T-helper 2 cell treated with Interferon-gamma antibody and Interleukin-4, amounts not matched to agents 5 μg/mL and 100 μg/mL, for 36 hours (primary cell): ENCODE measurements at regions not wholly inside any gene's neighbourhood (a gene's known extent, or its start where the extent isn't known, plus 50 kb on each side); places are given as distances from the start of the nearest gene placed in this dataset.

Experiments
- DNase-seq: peaks from one replicate; pipeline ENCODE4 v3.0.0; 2021; ENCODE audit warnings: low spot score
- H3K27ac Mint-ChIP-seq: one replicate; pipeline ENCODE4 v1.8.0; 2021; ENCODE audit warnings: mild to moderate bottlenecking, mixed read lengths
- H3K27me3 Mint-ChIP-seq: one replicate; pipeline ENCODE4 v1.8.0; 2021; ENCODE audit warnings: low read depth, mixed read lengths
- H3K36me3 Mint-ChIP-seq: one replicate; pipeline ENCODE4 v1.8.0; 2021; ENCODE audit warnings: low read depth, mixed read lengths
- H3K4me1 Mint-ChIP-seq: one replicate; pipeline ENCODE4 v1.8.0; 2021; ENCODE audit warnings: low read depth, mixed read lengths
- H3K4me3 Mint-ChIP-seq: one replicate; pipeline ENCODE4 v1.8.0; 2022; ENCODE audit warnings: mild to moderate bottlenecking, moderate library complexity, mixed read lengths
- H3K9me3 Mint-ChIP-seq: one replicate; pipeline ENCODE4 v1.8.0; 2021; ENCODE audit warnings: mixed read lengths

DNA sequence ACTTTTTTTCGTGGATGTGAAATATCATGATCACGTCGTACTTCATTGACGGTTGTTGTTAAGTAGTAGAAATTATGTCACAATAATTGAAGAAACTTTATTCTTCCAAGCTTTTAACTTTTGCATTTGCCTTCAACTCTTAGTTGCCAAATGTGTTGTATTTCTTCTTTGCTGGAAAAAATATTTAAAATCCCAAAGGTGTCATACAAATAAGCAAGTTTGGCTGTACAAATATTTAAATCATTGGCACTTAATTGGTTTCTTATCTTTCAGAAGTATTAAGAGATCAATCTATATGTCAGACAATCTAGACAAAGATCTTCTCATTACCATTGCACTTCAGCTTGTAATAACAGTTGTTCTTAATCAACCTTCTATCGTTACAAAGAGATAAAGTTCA is 204.0 kb upstream of the HDAC4 start:
- H3K4me1 Mint-ChIP-seq, result peaks cover 7% of the 10 kb centered on the region
- no peak overlapping the region for H3K4me3 Mint-ChIP-seq
- no peak overlapping the region for H3K27ac Mint-ChIP-seq
- H3K27me3 Mint-ChIP-seq, result peaks cover 33% of the 10 kb centered on the region
- peaks cover 1% of the 10 kb centered on the region for H3K36me3 Mint-ChIP-seq
- no peak for DNase-seq
- H3K9me3 Mint-ChIP-seq, result no peaks in the 10 kb centered on the region

DNA sequence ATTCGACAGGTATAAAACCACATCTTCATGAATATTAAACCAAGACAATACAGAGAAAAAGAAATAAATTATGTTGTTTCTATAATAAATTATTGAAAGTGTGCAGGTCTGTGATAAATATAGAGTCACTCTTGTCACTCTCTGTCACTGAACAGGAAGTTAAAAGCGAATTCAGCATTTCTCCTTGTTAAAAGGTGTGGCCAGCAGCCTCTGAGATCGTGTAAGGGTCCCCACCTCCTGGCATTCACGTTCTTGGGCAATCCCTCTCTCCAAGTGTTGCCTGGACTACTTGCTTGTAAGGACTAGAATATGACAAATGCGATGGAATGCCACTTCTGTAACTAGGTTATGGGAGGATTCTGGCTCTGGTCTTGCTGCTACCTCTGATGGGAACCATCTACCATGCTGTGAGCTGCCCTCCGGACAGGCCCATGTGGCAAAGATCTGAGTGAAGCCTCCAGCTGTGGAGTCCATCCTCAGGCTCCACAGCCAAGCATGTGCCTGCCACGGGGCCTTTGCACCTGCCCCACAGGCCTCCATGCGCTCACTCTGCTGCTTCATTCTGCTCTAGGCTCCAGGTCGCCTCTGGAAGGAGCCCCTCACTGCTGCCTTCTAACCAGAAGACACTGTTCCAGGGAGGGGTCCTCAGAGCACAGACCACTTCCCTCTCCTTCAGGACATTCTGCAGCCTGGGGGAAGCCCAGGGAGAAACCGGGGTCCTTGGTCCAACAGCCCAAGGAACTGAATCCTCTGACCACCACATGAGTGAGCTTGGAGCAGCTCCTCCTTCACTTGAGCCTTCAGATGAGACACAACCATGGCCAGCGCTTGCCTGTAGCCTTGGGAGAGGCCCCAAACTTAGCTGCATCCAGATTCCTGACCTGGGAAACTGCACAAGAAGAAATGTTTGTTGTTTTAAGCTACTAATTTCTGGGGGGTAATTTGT is 202.9 kb upstream of the HDAC4 start:
- no peak for DNase-seq
- Mint-ChIP-seq H3K4me1 (peaks cover 7% of the 10 kb centered on the region), H3K4me3 (no peak overlapping the region), H3K36me3 (peaks cover 1% of the 10 kb centered on the region), H3K27ac (no peak overlapping the region), H3K9me3 (no peaks in the 10 kb centered on the region), H3K27me3 (peaks cover 31% of the 10 kb centered on the region)

DNA sequence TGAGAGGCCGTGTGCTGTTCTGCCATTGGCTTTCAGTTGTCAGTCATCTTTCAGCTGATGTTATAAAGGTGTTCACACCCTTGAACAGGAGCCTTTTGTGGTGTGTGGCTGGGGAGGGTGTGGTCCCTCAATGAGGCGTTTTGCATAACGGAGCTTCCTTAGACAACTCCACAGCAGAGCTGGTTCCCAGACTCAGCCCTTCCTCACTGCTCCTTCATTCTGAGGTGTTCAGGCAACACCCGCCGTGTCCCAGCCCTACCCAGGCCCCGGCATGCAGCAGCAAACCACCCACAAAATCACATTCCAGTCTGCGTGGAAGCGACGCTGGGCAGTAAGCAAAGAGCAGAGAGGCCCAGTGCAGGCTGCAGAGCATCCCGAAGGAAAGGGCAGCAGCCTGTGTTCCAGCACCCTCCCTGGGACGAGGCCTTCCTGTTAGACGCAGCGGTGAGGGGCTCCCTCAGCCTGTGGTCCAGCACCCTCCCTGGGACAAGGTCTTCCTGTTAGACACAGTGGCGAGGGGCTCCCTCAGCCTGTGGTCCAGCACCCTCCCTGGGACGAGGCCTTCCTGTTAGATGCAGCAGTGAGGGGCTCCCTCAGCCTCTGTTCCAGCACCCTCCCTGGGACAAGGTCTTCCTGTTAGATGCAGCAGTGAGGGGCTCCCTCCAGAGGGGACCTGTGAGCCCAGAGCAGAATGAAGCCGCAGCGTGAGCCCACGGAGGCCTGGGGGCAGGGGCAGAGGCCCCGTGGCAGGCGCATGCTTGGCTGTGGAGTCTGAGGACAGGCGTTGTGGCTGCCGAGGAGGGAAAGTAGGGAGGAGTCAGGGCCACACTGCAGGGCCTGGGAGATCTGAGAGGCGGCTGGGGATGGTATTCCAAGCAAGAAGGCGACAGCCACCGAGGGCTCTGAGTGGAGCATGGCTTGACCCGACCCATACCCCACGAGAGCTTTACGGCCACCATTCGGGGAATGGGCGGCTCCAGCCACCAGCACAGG is 201.8 kb upstream of the HDAC4 start:
- peak overlapping the region; percentile 87 for H3K27ac Mint-ChIP-seq
- DNase-seq, result no peak
- peaks cover 1% of the 10 kb centered on the region for H3K36me3 Mint-ChIP-seq
- H3K4me1 Mint-ChIP-seq, result peaks cover 11% of the 10 kb centered on the region
- peak overlapping the region; percentile 32 for H3K4me3 Mint-ChIP-seq
- no peaks in the 10 kb centered on the region for H3K9me3 Mint-ChIP-seq
- peaks cover 29% of the 10 kb centered on the region for H3K27me3 Mint-ChIP-seq

DNA sequence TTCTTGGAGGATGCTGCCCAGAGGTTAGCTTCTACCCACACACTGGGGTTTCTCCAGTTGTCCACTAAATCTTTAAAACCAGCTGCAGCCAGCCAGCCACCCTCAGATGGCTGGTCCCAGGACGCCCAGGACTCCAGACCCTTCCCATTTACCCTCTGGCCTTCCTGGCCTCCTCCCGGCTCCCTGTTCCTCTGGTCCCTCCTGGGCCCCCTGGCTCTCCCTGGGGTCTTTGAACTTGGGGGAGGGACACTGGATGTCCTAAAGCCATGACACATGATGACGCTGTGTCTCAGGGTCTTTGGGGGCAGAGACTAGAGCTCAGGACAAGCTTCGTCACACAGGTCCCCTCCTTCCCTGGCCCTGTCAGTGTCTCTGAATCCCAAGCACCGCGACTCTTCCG is 201.1 kb upstream of the HDAC4 start:
- no peaks in the 10 kb centered on the region for H3K9me3 Mint-ChIP-seq
- peaks cover 1% of the 10 kb centered on the region for H3K36me3 Mint-ChIP-seq
- peak overlapping the region; percentile 32 for H3K4me3 Mint-ChIP-seq
- DNase-seq, result no peak
- H3K27ac Mint-ChIP-seq, result peak overlapping the region; percentile 87
- peaks cover 11% of the 10 kb centered on the region for H3K4me1 Mint-ChIP-seq
- peaks cover 25% of the 10 kb centered on the region for H3K27me3 Mint-ChIP-seq

DNA sequence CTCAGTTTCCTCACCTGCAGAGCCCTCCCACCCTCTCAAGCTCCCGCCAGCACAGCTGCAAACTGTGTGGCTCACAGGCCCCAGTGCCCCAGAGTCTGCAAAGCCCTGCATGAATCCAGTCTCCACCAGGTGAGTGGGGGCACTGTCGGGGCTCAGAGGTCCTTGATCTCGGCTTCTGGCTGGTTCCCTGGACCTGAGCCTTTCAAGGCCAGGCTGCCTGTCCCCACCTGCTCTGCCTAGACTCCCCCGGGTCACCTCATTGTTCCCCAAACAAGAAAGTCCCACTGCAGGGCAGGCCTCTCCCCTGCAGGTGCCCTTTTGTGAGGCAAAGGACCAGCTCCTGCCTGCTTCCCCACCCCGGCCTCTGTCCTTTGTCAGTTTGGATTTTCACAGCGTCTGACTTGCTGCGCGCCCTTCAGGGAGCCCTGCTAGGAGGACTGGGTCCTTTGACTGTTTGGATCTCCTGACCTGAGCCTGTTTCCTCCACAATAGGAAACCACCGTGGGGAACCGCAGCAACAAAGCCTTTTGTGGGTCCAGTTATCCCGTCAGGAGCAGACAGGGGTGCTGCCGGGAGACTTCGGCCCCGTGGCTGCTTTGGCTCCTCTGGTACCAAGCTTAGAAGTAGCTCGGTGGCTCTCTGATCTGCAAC is 200.5 kb upstream of the HDAC4 start:
- H3K4me3 Mint-ChIP-seq, result no peak overlapping the region
- H3K36me3 Mint-ChIP-seq, result peaks cover 1% of the 10 kb centered on the region
- DNase-seq, result no peak
- peaks cover 22% of the 10 kb centered on the region for H3K27me3 Mint-ChIP-seq
- no peak overlapping the region for H3K27ac Mint-ChIP-seq
- peaks cover 11% of the 10 kb centered on the region for H3K4me1 Mint-ChIP-seq
- no peaks in the 10 kb centered on the region for H3K9me3 Mint-ChIP-seq

DNA sequence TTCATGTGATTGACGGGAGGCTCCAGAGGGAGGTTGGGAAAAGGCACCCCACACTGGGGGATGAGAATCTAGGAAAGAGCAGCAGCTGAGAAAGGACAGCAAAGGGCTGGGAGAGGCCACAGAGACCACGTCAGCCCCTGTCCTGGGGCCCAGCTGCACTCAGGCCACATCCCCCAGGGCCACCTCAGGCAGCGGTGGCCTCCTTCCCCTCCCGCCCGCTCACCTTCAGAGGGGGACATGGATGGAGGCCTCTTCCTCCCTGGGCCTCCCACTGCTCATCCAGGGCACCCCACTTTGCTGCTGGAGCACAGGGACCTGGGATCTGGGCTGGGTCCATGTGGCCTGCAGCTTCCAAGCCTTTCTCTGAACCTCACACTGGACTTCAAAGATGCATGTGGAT is 199.8 kb upstream of the HDAC4 start:
- no peak overlapping the region for H3K27ac Mint-ChIP-seq
- H3K4me1 Mint-ChIP-seq, result peaks cover 11% of the 10 kb centered on the region

DNA sequence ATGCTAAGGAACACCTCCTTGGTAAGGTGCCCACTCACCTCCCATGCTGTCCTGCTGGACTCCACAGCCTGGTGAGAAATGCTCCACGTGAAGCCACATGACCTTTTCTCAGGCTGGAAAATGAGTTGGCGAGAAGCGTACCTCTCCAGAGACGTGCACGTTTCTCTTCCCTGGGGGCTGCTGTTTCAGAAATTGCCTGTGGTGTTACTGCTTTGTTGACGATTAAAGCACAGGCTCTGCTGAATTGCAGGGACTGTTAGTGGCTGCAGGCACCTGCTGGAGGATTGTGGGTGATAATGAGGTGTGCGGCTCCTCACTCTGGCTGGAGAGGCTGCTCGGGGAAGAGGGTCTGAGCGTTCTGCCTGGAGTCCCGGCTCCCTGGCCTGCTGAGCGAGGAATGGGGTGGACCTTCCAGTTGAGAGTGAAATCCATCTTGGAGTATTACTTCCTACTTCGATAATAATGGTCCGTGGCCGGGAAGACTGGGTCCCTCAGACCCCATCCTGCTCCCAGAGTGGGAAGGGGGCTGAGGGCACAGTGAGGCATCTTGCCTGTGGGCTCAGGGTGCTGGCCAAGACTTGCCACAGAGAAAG is 199.3 kb upstream of the HDAC4 start:
- no peak overlapping the region for H3K27ac Mint-ChIP-seq
- no peaks in the 10 kb centered on the region for H3K9me3 Mint-ChIP-seq
- peaks cover 1% of the 10 kb centered on the region for H3K36me3 Mint-ChIP-seq
- DNase-seq, result no peak
- peaks cover 11% of the 10 kb centered on the region for H3K27me3 Mint-ChIP-seq
- H3K4me3 Mint-ChIP-seq, result no peak overlapping the region
- peaks cover 11% of the 10 kb centered on the region for H3K4me1 Mint-ChIP-seq

More for the DNA sequence above, 199.8 kb upstream of the HDAC4 start:
- Mint-ChIP-seq H3K4me3 (no peak overlapping the region), H3K36me3 (peaks cover 1% of the 10 kb centered on the region), H3K9me3 (no peaks in the 10 kb centered on the region), H3K27me3 (peaks cover 17% of the 10 kb centered on the region)
- no peak for DNase-seq

DNA sequence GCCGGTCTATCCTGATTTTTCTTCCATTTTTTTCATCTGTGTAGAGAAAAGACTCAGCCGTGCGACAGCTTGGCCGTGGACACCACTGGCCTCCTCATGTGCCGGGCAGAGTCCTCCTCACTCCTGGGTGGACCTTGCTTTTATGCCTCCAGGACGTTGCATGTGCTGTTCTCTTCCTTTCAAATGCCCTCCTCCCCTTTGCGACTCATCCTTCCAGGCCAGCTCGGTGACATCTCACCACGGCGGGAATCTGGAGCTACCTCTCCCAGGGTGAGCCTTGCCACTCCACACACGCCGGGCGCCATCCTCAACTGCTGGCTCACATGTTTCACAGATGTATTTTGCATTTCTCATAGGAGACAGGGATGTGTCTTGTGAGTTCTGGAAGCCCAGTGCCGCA is 198.5 kb upstream of the HDAC4 start:
- H3K27me3 Mint-ChIP-seq, result peaks cover 5% of the 10 kb centered on the region
- no peak overlapping the region for H3K4me3 Mint-ChIP-seq
- no peaks in the 10 kb centered on the region for H3K9me3 Mint-ChIP-seq
- no peak for DNase-seq
- H3K4me1 Mint-ChIP-seq, result peaks cover 11% of the 10 kb centered on the region
- peaks cover 1% of the 10 kb centered on the region for H3K36me3 Mint-ChIP-seq
- no peak overlapping the region for H3K27ac Mint-ChIP-seq

DNA sequence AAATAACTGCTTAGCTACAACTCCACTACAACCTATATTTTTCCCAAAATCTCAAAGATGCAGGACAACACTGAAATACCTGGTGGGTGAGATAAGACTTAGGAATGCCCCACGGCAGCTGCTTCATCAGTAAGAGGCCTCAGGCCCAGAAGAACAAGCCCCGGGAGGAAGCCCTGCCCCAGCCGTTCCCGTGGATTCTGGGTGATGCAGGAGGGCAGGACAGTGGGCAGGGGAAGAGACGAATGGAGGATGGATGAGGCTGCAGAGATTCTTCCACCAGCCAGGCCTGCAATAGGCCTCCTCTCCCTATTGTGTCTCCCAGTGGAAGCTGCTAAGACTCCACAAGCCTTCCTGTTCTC is 197.9 kb upstream of the HDAC4 start:
- peaks cover 11% of the 10 kb centered on the region for H3K4me1 Mint-ChIP-seq
- no peaks in the 10 kb centered on the region for H3K27me3 Mint-ChIP-seq
- no peaks in the 10 kb centered on the region for H3K9me3 Mint-ChIP-seq
- no peak for DNase-seq
- no peak overlapping the region for H3K4me3 Mint-ChIP-seq
- no peaks in the 10 kb centered on the region for H3K36me3 Mint-ChIP-seq
- no peak overlapping the region for H3K27ac Mint-ChIP-seq

DNA sequence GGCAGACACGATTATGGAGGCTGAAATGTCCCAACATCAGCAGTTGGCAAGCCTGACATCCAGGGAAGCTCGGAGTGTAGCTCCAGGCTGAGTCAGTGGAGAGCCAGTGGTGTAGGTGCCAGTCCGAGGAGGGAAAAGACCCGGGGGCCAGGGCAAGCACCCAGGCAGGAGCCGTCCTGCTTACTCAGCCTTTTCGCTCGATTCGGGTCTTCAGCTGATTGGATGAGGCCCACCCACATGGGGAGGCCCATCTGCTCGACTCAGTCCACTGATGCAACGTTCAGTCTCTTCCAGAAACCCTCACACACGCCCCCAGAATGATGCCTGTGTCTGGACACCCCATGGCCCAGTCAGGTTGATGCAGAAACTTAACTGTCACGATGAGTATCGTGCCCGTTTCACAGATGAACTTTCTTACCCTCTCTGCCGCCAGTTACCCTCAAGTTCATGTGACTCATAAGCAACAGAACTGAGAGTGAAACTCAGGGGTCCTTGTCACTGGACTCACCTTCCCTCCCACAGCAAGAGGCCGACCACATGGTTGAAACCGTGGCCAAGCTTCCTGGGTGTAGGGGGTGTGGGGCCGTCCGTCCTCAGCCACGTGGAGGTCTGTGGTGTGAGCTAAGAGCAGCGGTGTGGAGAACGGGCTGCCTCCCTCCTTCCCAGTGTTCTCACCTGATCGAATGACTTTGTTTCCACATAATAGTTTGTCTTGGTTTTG is 197.4 kb upstream of the HDAC4 start:
- peaks cover 11% of the 10 kb centered on the region for H3K4me1 Mint-ChIP-seq
- no peaks in the 10 kb centered on the region for H3K36me3 Mint-ChIP-seq
- H3K27me3 Mint-ChIP-seq, result no peaks in the 10 kb centered on the region
- no peaks in the 10 kb centered on the region for H3K9me3 Mint-ChIP-seq
- no peak overlapping the region for H3K27ac Mint-ChIP-seq
- DNase-seq, result no peak
- H3K4me3 Mint-ChIP-seq, result no peak overlapping the region

DNA sequence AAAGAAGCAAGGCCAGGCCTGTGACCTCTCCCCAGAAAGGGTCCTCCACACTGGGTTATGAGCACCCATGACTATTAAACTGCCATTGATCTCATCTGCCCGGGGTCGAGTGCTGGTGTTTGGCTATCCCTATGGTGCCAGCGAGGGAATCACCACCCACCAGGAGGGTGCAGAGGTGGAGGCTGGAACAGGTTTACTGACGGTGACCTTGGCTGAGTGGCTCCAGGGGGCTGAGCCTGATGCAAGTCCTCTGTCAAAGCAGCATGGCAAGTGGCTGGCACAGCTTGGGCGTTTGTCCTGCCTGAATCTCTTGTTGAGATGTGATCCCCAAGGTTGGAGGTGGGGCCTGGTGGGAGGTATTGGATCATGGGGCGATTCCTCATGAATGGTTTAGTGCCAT is 196.4 kb upstream of the HDAC4 start:
- H3K27me3 Mint-ChIP-seq, result no peaks in the 10 kb centered on the region

DNA sequence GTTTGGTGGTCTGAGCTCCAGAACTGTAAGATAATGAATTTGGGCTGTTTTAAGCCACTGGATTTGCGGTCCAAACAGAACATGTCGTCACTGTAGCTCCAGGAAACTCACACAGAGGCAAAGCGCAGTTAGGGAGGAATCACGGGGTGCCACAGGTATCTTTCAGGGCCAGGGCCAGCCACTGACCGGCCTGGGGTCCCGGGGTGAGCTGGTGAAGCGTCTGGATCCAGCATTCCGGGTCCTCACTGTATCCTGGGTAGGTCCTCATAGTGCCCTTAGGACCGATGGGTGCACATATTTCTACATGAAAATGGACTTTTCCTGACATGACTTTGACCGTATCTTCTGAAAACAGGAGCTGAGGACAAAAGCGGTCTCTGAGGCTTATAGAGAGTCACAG is 196.0 kb upstream of the HDAC4 start:
- no peak for DNase-seq
- Mint-ChIP-seq H3K9me3 (peaks cover 8% of the 10 kb centered on the region), H3K27me3 (no peaks in the 10 kb centered on the region), H3K4me1 (peaks cover 4% of the 10 kb centered on the region), H3K36me3 (no peaks in the 10 kb centered on the region), H3K27ac (no peak overlapping the region), H3K4me3 (no peak overlapping the region)

More for the DNA sequence above, 196.4 kb upstream of the HDAC4 start:
- Mint-ChIP-seq H3K9me3 (peaks cover 4% of the 10 kb centered on the region), H3K4me1 (peaks cover 7% of the 10 kb centered on the region), H3K27ac (no peak overlapping the region), H3K36me3 (no peaks in the 10 kb centered on the region), H3K4me3 (no peak overlapping the region)
- DNase-seq, result no peak

DNA sequence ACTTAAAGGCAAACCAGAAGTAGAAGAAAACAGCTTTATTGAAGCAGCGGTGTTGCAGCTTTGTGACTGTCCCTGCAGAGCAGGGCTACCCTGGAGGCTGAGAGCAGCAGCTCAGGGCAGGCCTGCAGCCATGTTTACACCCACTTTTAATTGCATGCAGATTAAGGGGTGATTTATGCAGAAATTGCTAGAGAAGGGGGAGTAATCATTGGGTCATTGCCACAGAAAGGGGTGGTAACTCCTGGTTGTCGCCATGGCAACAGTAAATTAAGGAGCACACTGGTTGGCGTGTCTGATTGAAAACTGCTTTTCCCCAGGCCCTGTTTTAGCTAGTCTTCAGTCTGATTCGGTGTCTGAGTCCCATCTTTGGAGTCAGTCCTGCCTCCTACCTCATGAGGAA is 195.4 kb upstream of the HDAC4 start:
- Mint-ChIP-seq H3K27me3 (no peaks in the 10 kb centered on the region), H3K36me3 (no peaks in the 10 kb centered on the region), H3K27ac (no peak overlapping the region), H3K9me3 (peaks cover 13% of the 10 kb centered on the region), H3K4me1 (peaks cover 4% of the 10 kb centered on the region), H3K4me3 (no peak overlapping the region)
- no peak for DNase-seq
